DMS153 (cell line): ENCODE measurements at regions not wholly inside any gene's neighbourhood (a gene's known extent, or its start where the extent isn't known, plus 50 kb on each side); places are given as distances from the start of the nearest gene placed in this dataset.
"Not testable (repeated sequence)": the region's sequence is repeated elsewhere in the genome, so short reads cannot be mapped to it uniquely, and the experiment has no call there.

Experiments used
- DNase-seq: peaks from one replicate; lab custom pipeline; 2025; lab: John Stamatoyannopoulos, UW

GRCh38 chr6:14217728-14218518 lies 100.4 kb downstream of the CD83 start:
- peak; percentile 78 for DNase-seq

DNA sequence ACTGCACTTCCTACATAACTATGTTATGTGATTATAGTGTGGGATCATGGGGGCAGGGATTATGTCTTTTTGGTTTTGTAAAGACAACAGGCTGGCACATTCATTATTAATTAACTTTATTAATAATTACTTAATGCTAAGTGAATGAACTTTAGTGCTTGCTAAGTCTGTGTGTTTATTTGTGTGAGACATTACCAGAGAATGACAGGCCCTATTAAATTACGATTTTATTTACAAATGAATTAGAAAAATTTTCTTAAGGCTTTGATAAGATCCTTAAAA lies 100.9 kb downstream of the CD83 start:
- DNase-seq, result no peak

- no peak for DNase-seq
These were observed 104.2 kb downstream of the CD83 start for GRCh38 chr6:14221564-14222279.

DNA sequence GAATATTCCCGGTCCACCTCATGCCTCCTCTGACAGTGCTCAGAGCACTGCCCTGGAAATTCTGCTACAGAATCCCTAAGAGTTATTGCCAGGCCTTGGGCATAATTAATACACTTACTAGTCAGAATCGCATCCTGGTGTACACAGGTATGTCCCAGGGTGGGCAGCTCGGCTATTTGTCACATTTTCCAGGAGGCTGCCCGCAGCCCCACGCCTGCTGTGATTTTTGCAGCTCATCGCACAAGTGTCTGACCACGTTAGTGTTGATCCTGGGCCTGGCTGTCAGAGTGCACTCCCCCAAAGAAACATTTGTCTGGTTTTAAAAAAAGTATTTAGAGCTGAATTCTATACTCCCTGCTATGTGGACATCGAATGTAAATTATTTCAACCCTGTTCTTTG lies 105.4 kb downstream of the CD83 start:
- no peak for DNase-seq

DNA sequence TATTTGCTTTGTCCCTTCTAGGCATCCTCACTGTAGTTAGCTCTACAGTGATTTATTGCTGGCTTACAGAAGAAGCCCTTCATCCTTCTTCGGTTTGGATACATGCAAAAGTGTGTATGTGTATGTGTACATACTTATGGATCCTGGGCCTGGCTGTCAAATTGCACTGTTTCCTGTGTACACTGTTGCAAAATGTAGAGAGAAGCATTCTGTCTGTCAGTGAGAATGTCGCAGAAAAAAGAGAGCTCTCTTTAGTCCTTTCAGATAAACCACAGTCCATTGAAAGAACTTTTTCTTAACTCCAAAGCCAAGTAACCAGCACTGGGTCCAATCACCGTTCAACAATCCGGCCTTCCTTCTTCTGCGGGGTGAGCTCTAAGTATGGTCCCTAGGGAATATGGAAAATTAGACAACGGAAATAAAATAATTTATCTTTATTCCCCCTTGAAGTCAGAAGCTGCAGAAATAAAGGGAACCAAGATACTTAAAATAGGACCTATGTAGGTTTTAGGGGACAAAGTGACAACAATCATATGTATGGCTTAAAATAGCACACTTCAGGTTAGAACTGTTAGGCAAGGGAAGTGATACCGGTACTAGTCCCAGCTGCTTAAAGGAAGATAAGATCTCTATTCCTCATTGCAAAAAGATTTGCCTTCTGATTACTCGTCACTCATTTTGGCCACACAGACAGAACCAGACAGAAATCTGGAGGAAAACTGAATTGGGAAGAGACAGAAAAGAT lies 107.0 kb downstream of the CD83 start:
- no peak for DNase-seq

DNA sequence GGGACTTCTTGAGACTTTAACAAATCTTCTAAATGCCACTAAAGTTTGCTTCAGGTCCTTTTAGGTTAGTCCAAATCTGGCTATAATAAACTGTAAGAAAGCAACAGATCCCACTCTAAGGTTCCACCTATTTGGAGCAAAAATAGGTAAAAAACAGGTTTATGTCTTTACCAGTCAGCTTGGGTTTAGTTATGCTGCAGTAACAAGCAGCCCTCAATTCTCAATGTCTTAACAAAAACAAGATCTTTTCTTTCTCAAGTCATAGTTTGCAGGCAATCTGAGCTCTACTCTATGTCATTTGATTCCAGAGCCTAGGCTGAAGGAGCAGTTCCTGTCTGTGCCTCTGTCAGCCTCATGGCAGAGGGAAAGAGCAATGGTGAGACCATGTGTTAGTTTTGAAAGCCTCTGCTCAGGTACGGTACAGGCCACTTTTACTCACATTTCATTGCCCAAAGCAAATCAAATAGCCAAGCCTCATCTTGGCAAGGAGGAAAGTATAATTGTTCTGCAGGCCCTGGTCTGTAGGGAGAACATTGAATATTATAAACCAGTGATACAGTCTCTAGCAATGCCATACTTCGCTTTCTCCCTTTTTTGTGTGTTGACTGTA lies 108.6 kb downstream of the CD83 start:
- no peak for DNase-seq

DNA sequence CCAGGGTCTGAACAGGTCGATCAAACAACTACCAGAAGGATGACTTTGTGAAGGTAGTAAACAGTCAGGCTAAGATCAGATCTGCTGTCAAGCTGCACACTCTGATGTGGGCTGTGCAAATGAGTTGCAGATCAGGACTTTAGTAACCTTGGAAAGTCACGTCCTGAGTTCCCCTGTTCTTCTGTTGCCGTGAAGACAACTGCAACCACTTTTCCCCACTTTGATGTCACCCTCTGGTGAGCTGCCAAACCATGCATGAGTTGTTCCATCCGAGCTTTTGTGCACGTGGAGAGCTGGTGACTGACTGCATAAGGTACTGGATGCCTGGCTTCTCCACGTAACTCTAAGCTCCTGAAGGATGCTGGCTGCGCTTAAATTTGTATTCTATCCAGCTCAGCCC lies 111.0 kb downstream of the CD83 start:
- DNase-seq, result no peak

DNA sequence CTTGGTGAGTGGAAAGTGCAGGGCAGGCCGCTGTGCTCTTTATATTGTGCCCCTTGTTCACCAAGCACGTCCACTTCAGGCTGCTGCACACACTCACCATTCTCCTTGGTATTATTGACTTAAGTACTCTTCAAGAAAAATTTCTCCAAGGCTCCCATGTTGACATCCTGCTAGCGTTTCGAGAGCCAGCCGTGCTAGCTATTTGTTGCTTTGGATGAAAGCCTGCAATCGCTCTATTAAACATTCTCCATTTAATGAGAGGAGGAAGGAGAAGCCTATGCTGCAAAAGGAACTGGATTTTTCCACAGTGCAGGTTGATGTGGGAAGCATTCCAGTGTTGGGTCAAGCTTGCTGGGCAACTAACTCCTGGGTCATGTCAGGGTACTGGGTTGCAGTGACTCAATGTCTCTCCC lies 113.5 kb downstream of the CD83 start:
- DNase-seq, result no peak

DNA sequence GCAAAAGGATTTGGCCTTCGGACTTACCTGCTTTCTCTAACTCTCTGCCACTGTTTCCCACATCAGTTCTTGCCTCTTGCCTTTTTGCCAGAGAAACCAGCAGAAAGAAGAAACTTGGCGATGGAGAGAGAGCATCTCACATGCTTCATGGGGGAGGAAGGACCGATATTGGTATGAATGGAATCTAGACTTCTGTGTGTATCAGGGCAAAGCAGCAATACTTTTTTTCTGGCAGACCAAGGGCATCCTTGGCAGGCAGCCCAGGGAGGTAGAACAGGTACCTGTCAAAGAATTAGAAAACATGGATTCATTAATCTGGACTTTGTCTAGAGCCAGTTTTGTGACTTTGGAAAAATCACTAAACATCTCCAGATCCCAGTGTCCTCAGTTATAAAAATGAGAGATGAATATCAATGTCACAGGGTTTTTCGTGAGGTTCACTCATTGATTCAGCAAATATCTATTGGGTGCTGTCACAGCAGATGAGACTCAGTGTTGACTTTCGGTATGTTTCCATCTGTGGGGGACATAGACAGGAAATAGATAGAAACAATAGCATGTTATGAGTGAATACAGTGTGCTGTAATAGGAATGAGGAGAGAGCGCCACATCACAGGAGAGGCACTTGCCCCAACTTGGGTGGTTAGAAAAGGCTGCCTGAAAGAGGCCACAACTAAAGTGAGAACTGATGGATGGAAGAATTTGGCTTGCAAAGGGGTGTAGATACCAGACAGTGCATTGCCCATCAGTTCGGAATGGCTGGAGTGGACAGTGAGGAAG lies 114.1 kb downstream of the CD83 start:
- no peak for DNase-seq

DNA sequence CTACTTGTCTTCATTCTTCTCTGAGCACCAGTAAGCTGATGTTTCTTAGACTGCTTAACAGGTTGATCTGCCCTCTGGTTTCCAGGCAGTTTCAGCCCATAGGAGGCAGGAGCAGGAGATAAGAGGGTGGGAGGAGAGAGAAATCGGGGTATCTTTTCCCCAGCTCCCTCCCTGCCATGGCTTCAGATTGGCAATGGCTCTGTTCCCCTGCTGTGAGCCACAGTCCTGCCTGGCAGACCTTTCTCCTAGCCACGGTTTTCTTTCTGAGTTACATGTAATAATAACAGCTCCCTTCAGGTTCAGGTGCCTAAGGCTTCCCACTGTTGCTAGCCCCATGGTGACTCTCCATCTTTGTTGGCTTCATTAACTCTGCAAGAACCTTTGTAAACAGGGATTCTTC lies 115.3 kb downstream of the CD83 start:
- no peak for DNase-seq

- DNase-seq, result no peak
These were observed 118.2 kb downstream of the CD83 start for GRCh38 chr6:14235653-14236356.

DNA sequence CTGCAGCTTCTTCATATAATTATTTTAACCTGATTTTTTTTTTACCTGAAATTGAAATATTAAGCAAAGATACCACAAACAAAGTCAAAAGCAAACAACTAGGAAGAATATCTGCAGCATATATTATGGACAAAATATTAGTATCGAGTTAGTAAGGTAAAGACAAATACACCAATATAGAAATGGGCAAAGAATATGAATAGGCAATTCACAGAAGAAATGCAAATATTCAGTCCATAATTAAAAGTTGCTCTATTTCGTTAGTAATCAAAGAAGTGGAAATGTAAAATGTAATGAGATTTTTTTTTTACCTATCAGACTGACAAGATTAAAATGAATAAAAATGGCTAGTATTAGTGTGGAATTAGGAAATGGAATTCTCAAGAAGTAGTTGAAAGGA lies 121.5 kb downstream of the CD83 start:
- DNase-seq, result no peak

GRCh38 chr6:14240411-14241166 lies 123.0 kb downstream of the CD83 start:
- no peak for DNase-seq

- no peak for DNase-seq
These were observed 123.9 kb downstream of the CD83 start for GRCh38 chr6:14241255-14242070.

DNA sequence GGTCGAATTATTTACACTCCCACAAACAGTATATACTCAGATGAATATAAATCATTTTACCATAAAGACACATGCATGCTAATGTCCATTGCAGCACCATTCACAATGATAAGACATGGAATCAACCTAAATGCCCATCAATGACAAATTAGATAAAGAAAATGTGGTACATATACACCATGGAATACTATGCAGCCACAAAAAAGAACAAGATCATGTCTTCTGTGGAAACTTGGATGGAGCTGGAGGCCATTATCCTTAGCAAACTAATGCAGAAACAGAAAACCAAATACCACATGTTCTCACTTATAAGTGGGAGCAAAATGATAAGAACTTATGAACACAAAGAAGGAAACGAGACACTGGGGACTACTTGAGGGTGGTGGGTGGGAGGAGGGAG lies 125.3 kb downstream of the CD83 start:
- not testable (repeated sequence) for DNase-seq

DNA sequence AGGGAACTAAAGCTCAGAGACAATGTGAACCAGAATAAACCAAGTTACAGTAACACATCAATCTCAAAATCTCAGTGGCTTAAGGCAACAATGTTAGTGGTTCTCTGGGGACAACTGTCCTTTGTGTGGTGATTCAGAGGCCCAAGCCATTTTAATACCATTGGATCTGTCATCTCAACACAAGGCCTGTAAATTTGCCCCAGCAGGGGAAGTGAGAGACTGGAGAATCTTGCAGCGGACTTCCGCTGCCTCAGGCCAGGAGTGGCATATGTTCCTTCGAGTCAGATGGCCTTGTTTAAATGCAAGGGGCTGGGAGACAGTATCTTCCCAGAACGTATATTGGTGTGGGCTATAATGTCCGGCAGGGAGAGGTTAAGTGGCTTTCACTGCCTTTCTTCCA lies 126.0 kb downstream of the CD83 start:
- no peak for DNase-seq

DNA sequence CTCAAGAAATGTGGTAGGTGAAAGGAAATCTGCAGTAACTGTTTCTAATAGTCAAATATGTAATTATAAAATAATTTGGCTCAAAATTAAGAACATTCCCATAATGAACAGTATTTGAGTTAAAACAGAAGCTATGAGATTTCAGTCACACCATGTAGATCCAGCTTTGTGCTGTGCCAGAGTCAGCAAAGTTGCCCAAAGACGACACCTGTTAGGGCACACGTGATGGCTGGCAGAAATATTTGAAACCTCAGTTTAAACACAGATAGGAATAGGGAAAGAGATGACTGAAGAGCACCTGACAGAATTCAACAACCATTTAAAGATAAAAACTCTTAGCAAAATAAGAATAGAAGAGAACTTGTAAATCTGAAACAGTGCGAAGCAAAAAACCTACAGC lies 129.3 kb downstream of the CD83 start:
- DNase-seq, result no peak

DNA sequence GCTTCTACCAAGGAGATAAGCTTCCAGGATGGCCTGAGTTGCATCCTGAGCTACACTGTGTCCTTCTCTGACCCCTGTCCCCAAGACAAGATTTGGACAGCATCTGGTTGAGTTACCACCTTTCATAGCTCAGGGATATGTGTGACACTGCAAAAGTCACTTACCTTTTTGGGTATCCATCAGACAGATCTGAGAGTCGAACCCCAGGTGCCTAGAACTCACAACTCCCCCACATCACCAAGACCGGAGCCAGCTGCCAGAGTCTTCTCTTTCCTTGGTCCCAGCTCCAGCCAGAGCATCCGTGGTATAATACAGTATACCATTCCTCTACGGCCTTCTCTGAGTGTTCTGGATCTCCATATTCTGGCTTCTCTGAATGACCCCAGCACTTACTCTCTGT lies 133.0 kb downstream of the CD83 start:
- DNase-seq, result no peak

DNA sequence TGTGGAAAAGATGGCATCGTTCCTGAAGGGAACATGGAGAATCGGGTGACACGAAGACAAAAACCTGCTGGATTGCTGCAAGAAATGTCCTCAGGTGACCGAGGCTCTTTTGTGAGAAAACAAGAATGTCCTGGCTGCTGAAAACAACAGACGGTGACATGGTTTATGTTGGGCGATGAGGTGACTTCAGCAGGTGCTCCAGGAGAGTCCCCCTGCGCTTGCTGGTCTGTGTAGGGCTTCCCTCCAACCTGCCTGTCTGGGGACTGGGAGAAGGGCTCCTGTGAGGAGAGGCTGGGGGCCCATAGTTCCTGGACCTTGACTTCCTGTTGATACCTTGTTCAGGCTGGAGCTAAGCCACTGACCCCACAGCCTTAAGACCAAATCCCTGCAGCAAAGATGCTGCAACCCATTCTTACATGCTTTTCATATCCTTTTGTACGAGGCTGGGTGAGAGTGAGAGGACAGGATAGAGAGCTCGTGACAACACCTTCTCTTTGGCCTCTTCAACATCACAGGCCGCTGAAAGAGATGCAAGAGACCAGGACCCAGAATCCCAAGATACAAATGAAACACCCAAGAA lies 134.8 kb downstream of the CD83 start:
- DNase-seq, result no peak
